ENCODE measurements at regions not wholly inside any gene's neighbourhood (a gene's known extent, or its start where the extent isn't known, plus 50 kb on each side); places are given as distances from the start of the nearest gene placed in this dataset.
"Not testable (repeated sequence)": the region's sequence is repeated elsewhere in the genome, so short reads cannot be mapped to it uniquely, and the experiment has no call there.

DNA sequence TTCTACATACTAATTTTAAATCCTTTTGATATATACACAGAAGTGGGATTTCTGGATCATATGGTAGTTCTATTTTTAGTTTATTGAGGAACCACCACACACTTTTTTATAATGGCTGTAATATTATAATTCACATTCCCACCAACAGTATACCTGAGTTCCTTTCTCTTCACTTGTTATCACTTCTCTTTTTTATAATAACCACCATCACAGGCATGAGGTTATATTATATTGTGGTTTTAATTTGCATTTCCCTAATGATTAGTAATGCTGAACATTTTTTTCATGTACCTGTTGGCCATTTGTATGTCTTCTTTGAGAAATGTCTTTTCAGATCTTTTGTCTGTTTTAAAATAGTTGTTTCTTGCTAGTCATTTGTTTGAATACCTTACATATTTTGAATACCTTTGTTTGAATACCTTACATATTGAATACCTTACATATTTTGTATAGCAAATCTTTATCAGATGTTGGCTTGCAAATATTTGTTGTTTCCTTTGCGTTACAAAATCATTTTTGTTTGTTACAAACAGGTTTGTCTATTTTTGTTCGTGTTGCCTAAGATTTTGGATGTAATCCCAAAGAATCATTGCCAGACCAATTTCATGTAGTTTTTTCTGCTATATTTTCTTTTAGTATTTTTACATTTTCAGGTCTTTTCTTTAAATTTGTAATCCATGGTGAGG is 198.5 kb upstream of the KLF8 start:
- no peak overlapping the region for H3K27ac ChIP-seq (ENCODE audit: low read depth in 1 of 2, low read length in 1 of 2)
- DNase-seq (ENCODE audit: low read depth in 6 of 9, low spot score in 9 of 9): no peak
- H3K4me3 ChIP-seq (ENCODE audit: low read length in 2 of 2): no peak overlapping the region
- WGBS: 97% methylated on average over 2 of the region's 2 CpGs
- H3K27me3 ChIP-seq (ENCODE audit: control insufficient read depth in 2 of 2, insufficient read depth in 1 of 2, low read length in 1 of 2): no peaks in the 10 kb centered on the region
- H3K4me1 ChIP-seq (ENCODE audit: control insufficient read depth in 2 of 2, insufficient read depth in 2 of 2, low read length in 2 of 2): no peaks in the 10 kb centered on the region
- H3K9me3 ChIP-seq (ENCODE audit: control insufficient read depth in 2 of 2, insufficient read depth in 1 of 2, low read length in 1 of 2): peaks cover 0 to 2% of the 10 kb centered on the region in 2 donors
- H3K36me3 ChIP-seq (ENCODE audit: control insufficient read depth in 2 of 2, insufficient read depth in 2 of 2, low read length in 1 of 2): no peaks in the 10 kb centered on the region

DNA sequence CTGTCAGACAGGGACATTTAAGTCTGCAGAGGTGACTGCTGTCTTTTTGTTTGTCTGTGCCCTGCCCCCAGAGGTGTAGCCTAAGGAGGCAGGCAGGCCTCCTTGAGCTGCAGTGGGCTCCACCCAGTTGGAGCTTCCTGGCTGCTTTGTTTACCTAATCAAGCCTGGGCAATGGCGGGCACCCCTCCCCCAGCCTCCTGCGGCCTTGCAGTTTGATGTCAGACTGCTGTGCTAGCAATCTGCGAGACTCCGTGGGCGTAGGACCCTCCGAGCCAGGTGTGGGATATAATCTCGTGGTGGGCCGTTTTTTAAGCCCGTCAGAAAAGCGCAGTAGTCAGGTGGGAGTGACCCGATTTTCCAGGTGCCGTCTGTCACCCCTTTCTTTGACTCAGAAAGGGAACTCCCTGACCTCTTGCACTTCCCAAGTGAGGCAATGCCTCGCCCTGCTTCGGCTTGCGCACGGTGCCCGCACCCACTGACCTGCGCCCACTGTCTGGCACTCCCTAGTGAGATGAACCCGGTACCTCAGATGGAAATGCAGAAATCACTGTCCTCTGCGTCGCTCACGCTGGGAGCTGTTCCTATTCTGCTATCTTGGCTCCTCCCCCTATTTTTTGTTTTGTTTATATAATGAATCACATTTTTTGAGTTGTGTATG is 179.4 kb upstream of the KLF8 start:
- H3K27me3 ChIP-seq (ENCODE audit: control insufficient read depth in 2 of 2, insufficient read depth in 1 of 2, low read length in 1 of 2); H3K27ac ChIP-seq (ENCODE audit: low read depth in 1 of 2, low read length in 1 of 2); H3K4me1 ChIP-seq (ENCODE audit: control insufficient read depth in 2 of 2, insufficient read depth in 2 of 2, low read length in 2 of 2); H3K9me3 ChIP-seq (ENCODE audit: control insufficient read depth in 2 of 2, insufficient read depth in 1 of 2, low read length in 1 of 2); H3K36me3 ChIP-seq (ENCODE audit: control insufficient read depth in 2 of 2, insufficient read depth in 2 of 2, low read length in 1 of 2); DNase-seq (ENCODE audit: low read depth in 6 of 9, low spot score in 9 of 9); H3K4me3 ChIP-seq (ENCODE audit: low read length in 2 of 2): not testable (repeated sequence)
- 92% methylated on average over 22 of the region's 22 CpGs for WGBS

DNA sequence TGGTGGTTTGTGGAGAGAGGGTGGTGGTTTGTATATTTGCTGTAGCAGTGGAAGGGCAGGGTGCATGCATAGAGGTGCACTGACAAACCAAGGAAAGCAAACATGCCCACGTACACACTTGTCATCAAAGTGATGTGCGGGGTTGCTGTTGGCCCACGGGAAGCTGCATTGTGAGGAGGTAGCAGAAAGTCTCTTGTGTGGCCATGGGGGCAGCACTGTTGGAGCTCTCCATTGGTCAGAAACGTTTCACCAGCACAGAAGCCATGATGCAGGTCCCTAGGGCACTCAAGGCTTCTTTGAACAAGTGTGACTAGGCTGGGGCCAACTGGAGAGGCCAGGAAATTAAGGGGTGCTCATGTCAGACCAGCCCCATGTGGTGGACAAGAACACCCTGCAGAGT is 174.8 kb upstream of the KLF8 start:
- no peaks in the 10 kb centered on the region for H3K9me3 ChIP-seq (ENCODE audit: control insufficient read depth in 2 of 2, insufficient read depth in 1 of 2, low read length in 1 of 2)
- H3K4me3 ChIP-seq (ENCODE audit: low read length in 2 of 2): no peak overlapping the region
- H3K36me3 ChIP-seq (ENCODE audit: control insufficient read depth in 2 of 2, insufficient read depth in 2 of 2, low read length in 1 of 2): no peaks in the 10 kb centered on the region
- no peak overlapping the region for H3K27ac ChIP-seq (ENCODE audit: low read depth in 1 of 2, low read length in 1 of 2)
- 90% methylated on average over 4 of the region's 4 CpGs for WGBS
- H3K4me1 ChIP-seq (ENCODE audit: control insufficient read depth in 2 of 2, insufficient read depth in 2 of 2, low read length in 2 of 2): no peaks in the 10 kb centered on the region
- no peaks in the 10 kb centered on the region for H3K27me3 ChIP-seq (ENCODE audit: control insufficient read depth in 2 of 2, insufficient read depth in 1 of 2, low read length in 1 of 2)
- DNase-seq (ENCODE audit: low read depth in 6 of 9, low spot score in 9 of 9): no peak

DNA sequence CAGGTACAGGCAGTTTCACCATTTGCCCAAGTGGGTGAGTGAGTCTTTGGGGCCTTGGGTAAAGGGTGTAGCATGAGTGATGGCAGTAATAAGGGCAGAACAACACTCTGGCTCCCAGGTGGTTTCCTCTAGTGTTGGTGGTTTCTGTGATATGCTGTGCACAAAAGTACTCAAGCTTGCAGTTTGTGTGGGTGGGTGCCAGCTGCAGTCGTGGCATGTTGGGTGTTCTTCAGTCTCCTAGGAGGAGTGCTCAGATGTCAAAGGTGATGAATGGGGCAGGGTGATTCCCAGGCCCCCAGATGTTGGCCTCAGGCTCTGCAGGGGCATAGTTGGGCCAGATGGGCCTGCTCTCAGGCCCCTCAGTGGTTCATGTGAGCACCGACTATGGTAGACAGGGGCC is 166.1 kb upstream of the KLF8 start:
- peak overlapping the region in 1 of 2 donors; percentile 17 for H3K27ac ChIP-seq (ENCODE audit: low read depth in 1 of 2, low read length in 1 of 2)
- WGBS: 60% methylated on average over 2 of the region's 2 CpGs
- peak in 1 of 9 donors; percentile 8 for DNase-seq (ENCODE audit: low read depth in 6 of 9, low spot score in 9 of 9)
- H3K27me3 ChIP-seq (ENCODE audit: control insufficient read depth in 2 of 2, insufficient read depth in 1 of 2, low read length in 1 of 2): no peaks in the 10 kb centered on the region
- peaks cover 0 to 5% of the 10 kb centered on the region in 2 donors for H3K9me3 ChIP-seq (ENCODE audit: control insufficient read depth in 2 of 2, insufficient read depth in 1 of 2, low read length in 1 of 2)
- H3K4me3 ChIP-seq (ENCODE audit: low read length in 2 of 2): no peak overlapping the region
- no peaks in the 10 kb centered on the region for H3K36me3 ChIP-seq (ENCODE audit: control insufficient read depth in 2 of 2, insufficient read depth in 2 of 2, low read length in 1 of 2)
- H3K4me1 ChIP-seq (ENCODE audit: control insufficient read depth in 2 of 2, insufficient read depth in 2 of 2, low read length in 2 of 2): peaks cover 0 to 3% of the 10 kb centered on the region in 2 donors

DNA sequence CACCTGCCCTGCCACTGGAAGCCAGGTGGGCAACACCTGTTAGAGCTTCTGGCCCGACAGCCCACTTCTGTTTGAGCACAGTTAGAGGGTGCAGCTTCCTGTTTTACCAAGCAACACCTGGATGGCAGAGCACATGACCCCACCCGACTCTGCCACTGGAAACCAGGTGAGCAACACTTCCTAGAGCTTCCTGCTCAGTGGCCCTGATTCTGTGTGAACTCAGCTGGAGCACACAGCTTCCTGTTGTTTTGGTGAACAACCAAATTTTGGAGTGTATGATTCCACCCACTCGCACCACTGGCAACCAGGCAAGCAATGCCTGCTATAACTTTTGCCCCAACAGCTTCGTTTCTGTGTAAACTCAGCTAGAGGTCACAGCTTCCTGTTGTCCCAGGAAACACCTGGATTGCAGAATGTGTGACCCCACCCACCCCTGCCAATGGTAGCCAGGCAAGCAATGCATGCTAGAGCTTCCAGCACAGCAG is 163.8 kb upstream of the KLF8 start:
- no peaks in the 10 kb centered on the region for H3K27me3 ChIP-seq (ENCODE audit: control insufficient read depth in 2 of 2, insufficient read depth in 1 of 2, low read length in 1 of 2)
- no peaks in the 10 kb centered on the region for H3K36me3 ChIP-seq (ENCODE audit: control insufficient read depth in 2 of 2, insufficient read depth in 2 of 2, low read length in 1 of 2)
- H3K27ac ChIP-seq (ENCODE audit: low read depth in 1 of 2, low read length in 1 of 2): no peak overlapping the region
- no peak for DNase-seq (ENCODE audit: low read depth in 6 of 9, low spot score in 9 of 9)
- peaks cover 0 to 5% of the 10 kb centered on the region in 2 donors for H3K9me3 ChIP-seq (ENCODE audit: control insufficient read depth in 2 of 2, insufficient read depth in 1 of 2, low read length in 1 of 2)
- 8% methylated on average over 4 of the region's 4 CpGs for WGBS
- no peak overlapping the region for H3K4me3 ChIP-seq (ENCODE audit: low read length in 2 of 2)
- H3K4me1 ChIP-seq (ENCODE audit: control insufficient read depth in 2 of 2, insufficient read depth in 2 of 2, low read length in 2 of 2): peaks cover 0 to 3% of the 10 kb centered on the region in 2 donors

DNA sequence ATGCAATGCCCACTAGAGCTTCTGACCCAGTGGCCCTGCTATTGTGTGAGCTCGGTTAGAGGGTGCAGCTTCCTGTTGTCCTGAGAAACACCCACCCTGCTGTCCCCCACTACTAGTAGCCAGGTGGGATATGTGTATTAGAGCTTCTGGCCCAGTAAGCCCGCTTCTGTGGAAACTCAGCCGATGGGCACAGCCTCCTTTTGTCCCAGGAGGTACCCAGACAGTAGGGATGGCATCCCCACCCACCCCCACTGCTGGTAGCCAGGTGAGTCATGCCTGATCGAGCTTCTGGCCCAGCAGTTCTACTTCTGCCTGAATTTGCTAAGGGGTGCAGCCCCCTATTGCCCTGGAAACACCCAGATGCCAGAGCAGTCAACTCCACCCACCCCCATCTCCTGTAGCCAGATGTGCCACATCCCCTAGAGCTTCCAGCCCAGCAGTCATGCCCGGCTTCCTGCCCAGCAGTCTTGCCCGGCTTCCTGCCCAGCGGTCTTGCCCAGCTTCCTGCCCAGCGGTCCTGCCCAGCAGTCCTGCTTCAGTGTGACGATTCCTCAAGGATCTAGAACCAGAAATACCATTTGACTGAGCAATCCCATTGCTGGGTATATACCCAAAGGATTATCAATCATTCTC is 162.7 kb upstream of the KLF8 start:
- peaks cover 0 to 3% of the 10 kb centered on the region in 2 donors for H3K4me1 ChIP-seq (ENCODE audit: control insufficient read depth in 2 of 2, insufficient read depth in 2 of 2, low read length in 2 of 2)
- 90% methylated on average over 9 of the region's 9 CpGs for WGBS
- H3K36me3 ChIP-seq (ENCODE audit: control insufficient read depth in 2 of 2, insufficient read depth in 2 of 2, low read length in 1 of 2): no peaks in the 10 kb centered on the region
- no peaks in the 10 kb centered on the region for H3K27me3 ChIP-seq (ENCODE audit: control insufficient read depth in 2 of 2, insufficient read depth in 1 of 2, low read length in 1 of 2)
- no peak for DNase-seq (ENCODE audit: low read depth in 6 of 9, low spot score in 9 of 9)
- H3K27ac ChIP-seq (ENCODE audit: low read depth in 1 of 2, low read length in 1 of 2): no peak overlapping the region
- no peak overlapping the region for H3K4me3 ChIP-seq (ENCODE audit: low read length in 2 of 2)
- H3K9me3 ChIP-seq (ENCODE audit: control insufficient read depth in 2 of 2, insufficient read depth in 1 of 2, low read length in 1 of 2): peaks cover 0 to 5% of the 10 kb centered on the region in 2 donors

DNA sequence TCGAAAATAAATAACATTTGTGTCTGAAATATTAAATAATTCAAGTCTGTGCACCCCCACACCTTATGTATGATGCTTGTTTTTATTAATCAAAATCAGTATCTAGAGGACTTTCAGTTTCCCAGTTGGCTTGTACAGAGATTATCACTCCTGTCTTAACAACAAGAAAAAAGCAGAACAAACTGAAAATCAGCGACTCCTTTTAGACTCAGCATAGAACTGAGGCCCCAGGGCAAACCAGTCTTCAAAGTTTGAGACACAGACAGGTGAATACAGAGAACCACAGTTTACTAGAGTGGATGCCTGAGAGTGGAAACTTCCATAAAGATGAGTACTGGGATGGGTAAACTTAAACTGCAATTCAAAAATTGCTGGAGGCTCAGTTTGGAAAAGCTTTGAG is 142.8 kb upstream of the KLF8 start:
- no peak for DNase-seq (ENCODE audit: low read depth in 6 of 9, low spot score in 9 of 9)
- WGBS: 92% methylated on average over 2 of the region's 2 CpGs
- no peaks in the 10 kb centered on the region for H3K36me3 ChIP-seq (ENCODE audit: control insufficient read depth in 2 of 2, insufficient read depth in 2 of 2, low read length in 1 of 2)

DNA sequence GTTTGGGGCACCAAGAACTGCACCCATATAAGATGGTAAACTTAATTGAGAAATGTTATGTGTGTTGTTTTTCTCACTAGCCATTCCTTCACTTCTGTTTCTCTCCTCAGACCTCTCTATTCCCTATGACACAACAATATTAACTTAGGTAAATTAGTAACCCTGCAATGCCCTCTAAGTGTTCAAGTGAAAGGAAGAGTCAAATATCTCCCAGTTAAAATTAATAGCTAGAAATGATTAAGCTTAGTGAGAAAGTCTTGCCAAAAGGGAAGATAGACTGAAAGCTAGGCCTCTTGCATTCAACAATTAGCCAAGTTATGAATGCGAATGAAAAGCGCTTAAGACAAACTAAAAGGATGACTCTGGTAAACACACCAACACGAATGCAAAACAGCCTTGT is 132.9 kb upstream of the KLF8 start:
- 93% methylated on average over 3 of the region's 3 CpGs for WGBS
- no peak for DNase-seq (ENCODE audit: low read depth in 6 of 9, low spot score in 9 of 9)
- no peaks in the 10 kb centered on the region for H3K36me3 ChIP-seq (ENCODE audit: control insufficient read depth in 2 of 2, insufficient read depth in 2 of 2, low read length in 1 of 2)
- no peaks in the 10 kb centered on the region for H3K27me3 ChIP-seq (ENCODE audit: control insufficient read depth in 2 of 2, insufficient read depth in 1 of 2, low read length in 1 of 2)
- no peaks in the 10 kb centered on the region for H3K9me3 ChIP-seq (ENCODE audit: control insufficient read depth in 2 of 2, insufficient read depth in 1 of 2, low read length in 1 of 2)
- no peak overlapping the region for H3K4me3 ChIP-seq (ENCODE audit: low read length in 2 of 2)
- no peak overlapping the region for H3K27ac ChIP-seq (ENCODE audit: low read depth in 1 of 2, low read length in 1 of 2)
- no peaks in the 10 kb centered on the region for H3K4me1 ChIP-seq (ENCODE audit: control insufficient read depth in 2 of 2, insufficient read depth in 2 of 2, low read length in 2 of 2)

More for the DNA sequence above, 142.8 kb upstream of the KLF8 start:
- no peaks in the 10 kb centered on the region for H3K4me1 ChIP-seq (ENCODE audit: control insufficient read depth in 2 of 2, insufficient read depth in 2 of 2, low read length in 2 of 2)
- no peaks in the 10 kb centered on the region for H3K27me3 ChIP-seq (ENCODE audit: control insufficient read depth in 2 of 2, insufficient read depth in 1 of 2, low read length in 1 of 2)
- H3K9me3 ChIP-seq (ENCODE audit: control insufficient read depth in 2 of 2, insufficient read depth in 1 of 2, low read length in 1 of 2): no peaks in the 10 kb centered on the region
- H3K27ac ChIP-seq (ENCODE audit: low read depth in 1 of 2, low read length in 1 of 2): no peak overlapping the region
- no peak overlapping the region for H3K4me3 ChIP-seq (ENCODE audit: low read length in 2 of 2)

DNA sequence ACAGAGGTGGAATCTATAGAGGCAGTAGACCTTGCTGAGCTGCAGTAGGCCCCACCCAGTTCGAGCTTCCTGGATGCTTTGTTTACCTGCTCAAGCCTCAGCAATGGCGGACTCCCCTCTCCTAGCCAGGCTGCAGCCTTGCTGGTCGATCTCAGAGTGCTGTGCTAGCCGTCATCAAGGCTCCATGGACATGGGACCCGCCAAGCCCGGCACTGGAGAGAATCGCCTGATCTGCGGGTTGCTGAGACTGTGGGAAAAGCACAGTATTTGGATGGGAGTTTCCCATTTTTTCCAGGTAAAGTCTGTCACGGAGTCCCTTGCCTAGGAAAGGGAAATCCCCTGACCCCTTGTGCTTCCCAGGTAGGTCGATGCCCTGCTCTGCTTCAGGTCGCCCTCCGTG is 124.8 kb upstream of the KLF8 start:
- Histone ChIP-seq H3K9me3 (ENCODE audit: control insufficient read depth in 2 of 2, insufficient read depth in 1 of 2, low read length in 1 of 2) (no peaks in the 10 kb centered on the region), H3K27ac (ENCODE audit: low read depth in 1 of 2, low read length in 1 of 2) (no peak overlapping the region), H3K27me3 (ENCODE audit: control insufficient read depth in 2 of 2, insufficient read depth in 1 of 2, low read length in 1 of 2) (no peaks in the 10 kb centered on the region), H3K4me1 (ENCODE audit: control insufficient read depth in 2 of 2, insufficient read depth in 2 of 2, low read length in 2 of 2) (no peaks in the 10 kb centered on the region), H3K36me3 (ENCODE audit: control insufficient read depth in 2 of 2, insufficient read depth in 2 of 2, low read length in 1 of 2) (no peaks in the 10 kb centered on the region), H3K4me3 (ENCODE audit: low read length in 2 of 2) (no peak overlapping the region)
- WGBS: 96% methylated on average over 12 of the region's 12 CpGs
- DNase-seq (ENCODE audit: low read depth in 6 of 9, low spot score in 9 of 9): no peak

Measured in thymus (tissue), 11 donors.